Gastrocnemius medialis (tissue), 4 donors: ENCODE measurements at regions not wholly inside any gene's neighbourhood (a gene's known extent, or its start where the extent isn't known, plus 50 kb on each side); places are given as distances from the start of the nearest gene placed in this dataset.

Experiments used
- POLR2A ChIP-seq, 2 donors: fragments of 450-650 bp; IDR thresholded peaks; one replicate each; pipeline ENCODE4 v1.6.1; 2017; ENCODE audit warnings: antibody characterized with exemption in 2 of 2, mild to moderate bottlenecking in 2 of 2, moderate library complexity in 2 of 2
- TF ChIP-seq, protein P1 (sequence below), 5 experiments: fragments of 450-650 bp in 3 of 5; fragments of 200-600 bp in 2 of 5; sonication (generic) in 2 of 5; IDR thresholded peaks in 4 of 5; conservative IDR thresholded peaks in 1 of 5; 1 replicate in 4 of 5; 2 replicates in 1 of 5; pipeline ENCODE4 v1.5.1; 2016 to 2019; ENCODE audit warnings: antibody characterized with exemption in 5 of 5, mild to moderate bottlenecking in 3 of 5, moderate library complexity in 3 of 5

DNA sequence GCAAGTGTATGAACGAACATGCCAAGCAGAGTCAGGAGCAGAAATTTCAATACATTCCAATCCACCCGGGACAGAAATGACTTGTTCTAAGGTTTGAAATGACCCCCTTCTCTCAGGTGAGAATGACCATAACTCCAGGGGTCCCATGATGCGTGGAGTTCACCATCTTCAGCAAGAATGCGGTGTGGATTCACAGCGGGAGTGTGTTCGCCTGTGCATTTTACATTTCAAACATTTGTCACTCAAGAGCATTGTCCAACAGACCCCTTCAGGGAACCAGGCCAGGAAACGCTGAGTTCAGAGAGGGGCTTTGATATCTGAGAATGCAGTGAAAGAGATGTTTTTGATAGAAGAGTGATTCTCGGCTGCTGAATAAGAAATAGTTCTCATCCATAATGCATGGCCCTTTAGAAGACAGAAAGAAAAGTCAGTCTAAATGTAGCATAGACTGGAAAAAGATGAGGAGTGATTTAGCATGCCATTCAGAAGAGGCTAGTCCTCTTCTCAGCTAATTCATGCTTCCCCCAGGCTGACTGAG, 200.3 kb upstream of the KCNG1 start:
- TF ChIP-seq, protein P1, sequence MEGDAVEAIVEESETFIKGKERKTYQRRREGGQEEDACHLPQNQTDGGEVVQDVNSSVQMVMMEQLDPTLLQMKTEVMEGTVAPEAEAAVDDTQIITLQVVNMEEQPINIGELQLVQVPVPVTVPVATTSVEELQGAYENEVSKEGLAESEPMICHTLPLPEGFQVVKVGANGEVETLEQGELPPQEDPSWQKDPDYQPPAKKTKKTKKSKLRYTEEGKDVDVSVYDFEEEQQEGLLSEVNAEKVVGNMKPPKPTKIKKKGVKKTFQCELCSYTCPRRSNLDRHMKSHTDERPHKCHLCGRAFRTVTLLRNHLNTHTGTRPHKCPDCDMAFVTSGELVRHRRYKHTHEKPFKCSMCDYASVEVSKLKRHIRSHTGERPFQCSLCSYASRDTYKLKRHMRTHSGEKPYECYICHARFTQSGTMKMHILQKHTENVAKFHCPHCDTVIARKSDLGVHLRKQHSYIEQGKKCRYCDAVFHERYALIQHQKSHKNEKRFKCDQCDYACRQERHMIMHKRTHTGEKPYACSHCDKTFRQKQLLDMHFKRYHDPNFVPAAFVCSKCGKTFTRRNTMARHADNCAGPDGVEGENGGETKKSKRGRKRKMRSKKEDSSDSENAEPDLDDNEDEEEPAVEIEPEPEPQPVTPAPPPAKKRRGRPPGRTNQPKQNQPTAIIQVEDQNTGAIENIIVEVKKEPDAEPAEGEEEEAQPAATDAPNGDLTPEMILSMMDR (IDR thresholded peaks at IDR 0.05 in 4 of 5, conservative IDR thresholded peaks at IDR 0.05 in 1 of 5) = no peak
- no peak for TF ChIP-seq POLR2A (IDR thresholded peaks at IDR 0.05)
